H1 (cell line): ENCODE measurements at regions not wholly inside any gene's neighbourhood (a gene's known extent, or its start where the extent isn't known, plus 50 kb on each side); places are given as distances from the start of the nearest gene placed in this dataset.

Experiments used
- CTCF ChIA-PET: fragments of 300-600 bp; sonication (Branson Sonifier 250); formaldehyde crosslinking; loops from one replicate; lab custom pipeline; 2021; ENCODE audit not compliant: partially characterized antibody; lab: Charles Lee
- POLR2A ChIA-PET: fragments of 300-600 bp; sonication (Branson Sonifier 250); formaldehyde crosslinking; loops from one replicate; lab custom pipeline; 2021; ENCODE audit warnings: inconsistent platforms; ENCODE audit not compliant: partially characterized antibody; lab: Charles Lee
- DNase-seq, 2 experiments: peaks; one replicate each; pipeline versions ENCODE4 v3.0.0 to v3.0.0-alpha.2; 2010 to 2022; ENCODE audit warnings: low spot score in 2 of 2, low read depth in 1 of 2, mixed read lengths in 1 of 2
- FAIRE-seq: peaks from 2 replicates; lab custom pipeline; 2011; peaks lifted over from hg19 to GRCh38; lab: Jason Lieb, UNC
- H2AFZ ChIP-seq: 2 replicates; pipeline ENCODE4 v1.8.1; 2012; ENCODE audit warnings: low read length, inconsistent platforms
- H2AK5ac ChIP-seq: 2 replicates; pipeline ENCODE4 v1.6.1; 2013; ENCODE audit warnings: low read depth, low read length
- H2BK120ac ChIP-seq: replicated peaks from 2 replicates; pipeline ENCODE3; 2013; ENCODE audit warnings: low read depth, low read length, inconsistent platforms
- H2BK12ac ChIP-seq: 2 replicates; pipeline ENCODE4 v1.6.1; 2013; ENCODE audit warnings: low read depth, low read length
- H2BK15ac ChIP-seq: 2 replicates; pipeline ENCODE4 v1.6.1; 2013; ENCODE audit warnings: low read length
- H2BK20ac ChIP-seq: 2 replicates; pipeline ENCODE4 v1.6.1; 2013; ENCODE audit warnings: low read length
- H2BK5ac ChIP-seq: 2 replicates; pipeline ENCODE4 v1.6.1; 2013; ENCODE audit warnings: low read depth, low read length
- H3K14ac ChIP-seq: 2 replicates; pipeline ENCODE4 v1.6.1; 2013; ENCODE audit warnings: inconsistent platforms; ENCODE audit not compliant: insufficient read length
- H3K18ac ChIP-seq: 2 replicates; pipeline ENCODE4 v1.6.1; 2013; ENCODE audit warnings: low read length; ENCODE audit errors: extremely low read depth
- H3K23ac ChIP-seq: 2 replicates; pipeline ENCODE4 v1.6.1; 2013; ENCODE audit warnings: inconsistent platforms; ENCODE audit not compliant: insufficient read length
- H3K23me2 ChIP-seq: 2 replicates; pipeline ENCODE4 v1.6.1; 2013; ENCODE audit warnings: low read depth, low read length
- H3K27ac ChIP-seq: 2 replicates; pipeline ENCODE4 v1.6.1; 2011; ENCODE audit warnings: low read depth, low read length, inconsistent platforms
- H3K27me3 ChIP-seq, 4 experiments: replicated peaks in 1 of 4; 1 replicate in 1 of 4; 2 replicates in 3 of 4; pipeline versions ENCODE4 v1.6.1 to v1.8.1; 2011 to 2013; ENCODE audit warnings: low read length in 3 of 4, mild to moderate bottlenecking in 3 of 4, inconsistent platforms in 2 of 4, mixed read lengths in 2 of 4, moderate library complexity in 1 of 4; ENCODE audit not compliant: control insufficient read depth in 3 of 4, insufficient read depth in 3 of 4; ENCODE audit errors: extremely low read depth in 1 of 4
- H3K36me3 ChIP-seq, 4 experiments: 2 replicates each; pipeline versions ENCODE4 v1.6.1 to v1.8.1; 2011 to 2013; ENCODE audit warnings: mild to moderate bottlenecking in 4 of 4, low read length in 3 of 4, moderate library complexity in 2 of 4, control low read depth in 1 of 4, inconsistent platforms in 1 of 4; ENCODE audit not compliant: insufficient read depth in 4 of 4, control insufficient read depth in 2 of 4
- H3K4ac ChIP-seq: replicated peaks from 2 replicates; pipeline ENCODE3; 2013; ENCODE audit warnings: low read length, low read depth, mixed read lengths, inconsistent platforms; ENCODE audit not compliant: insufficient read length
- H3K4me1 ChIP-seq, 4 experiments: replicated peaks in 1 of 4; 1 replicate in 1 of 4; 2 replicates in 3 of 4; pipeline versions ENCODE4 v1.6.1 to v1.8.1; 2011 to 2013; ENCODE audit warnings: low read length in 3 of 4, inconsistent platforms in 2 of 4, mixed read lengths in 1 of 4; ENCODE audit not compliant: insufficient read depth in 4 of 4, control insufficient read depth in 3 of 4
- H3K4me2 ChIP-seq, 2 experiments: 2 replicates each; pipeline versions ENCODE4 v1.6.1 to v1.8.1; 2011 to 2013; ENCODE audit warnings: low read depth in 2 of 2, low read length in 2 of 2, control low read depth in 1 of 2, inconsistent platforms in 1 of 2, mild to moderate bottlenecking in 1 of 2; ENCODE audit not compliant: insufficient read depth in 1 of 2
- H3K4me3 ChIP-seq, 4 experiments: fragments of 200-600, 300-600 bp in 1 of 4; sonication (generic), shearing (Covaris generic), sonication (Bioruptor Twin) in 1 of 4; 2 replicates each; pipeline versions ENCODE4 v1.5.1 to v1.8.1; 2011 to 2016; ENCODE audit warnings: low read length in 4 of 4, low read depth in 3 of 4, control low read depth in 2 of 4, inconsistent platforms in 2 of 4, mild to moderate bottlenecking in 2 of 4, mixed read lengths in 1 of 4, moderate library complexity in 1 of 4; ENCODE audit not compliant: insufficient read depth in 2 of 4; ENCODE audit errors: extremely low read depth in 1 of 4
- H3K56ac ChIP-seq: replicated peaks from 2 replicates; pipeline ENCODE3; 2013; ENCODE audit warnings: low read depth, mild to moderate bottlenecking, mixed read lengths, low read length, inconsistent platforms; ENCODE audit not compliant: insufficient read length
- H3K79me1 ChIP-seq: 2 replicates; pipeline ENCODE4 v1.6.1; 2013; ENCODE audit warnings: low read depth, low read length, control low read depth
- H3K79me2 ChIP-seq, 2 experiments: 2 replicates each; pipeline versions ENCODE4 v1.6.1 to v1.8.1; 2012 to 2013; ENCODE audit warnings: low read length in 2 of 2, mild to moderate bottlenecking in 2 of 2, inconsistent platforms in 1 of 2; ENCODE audit not compliant: insufficient read depth in 2 of 2, control insufficient read depth in 1 of 2
- H3K9ac ChIP-seq, 4 experiments: replicated peaks in 1 of 4; 1 replicate in 1 of 4; 2 replicates in 3 of 4; pipeline versions ENCODE4 v1.6.1 to v1.8.1; 2011 to 2013; ENCODE audit warnings: low read depth in 3 of 4, low read length in 3 of 4, control low read depth in 2 of 4, mild to moderate bottlenecking in 2 of 4, moderate library complexity in 2 of 4, inconsistent platforms in 1 of 4; ENCODE audit errors: extremely low read depth in 1 of 4
- H3K9me3 ChIP-seq, 2 experiments: 2 replicates each; pipeline versions ENCODE4 v1.6.1 to v1.8.1; 2012 to 2013; ENCODE audit warnings: mild to moderate bottlenecking in 2 of 2, moderate library complexity in 2 of 2, control low read depth in 1 of 2, inconsistent platforms in 1 of 2, low read depth in 1 of 2, low read length in 1 of 2, mixed read lengths in 1 of 2; ENCODE audit not compliant: insufficient read depth in 2 of 2
- H4K20me1 ChIP-seq, 2 experiments: replicated peaks in 1 of 2; 2 replicates each; pipeline versions ENCODE3 to v1.8.1; 2011 to 2013; ENCODE audit warnings: inconsistent platforms in 2 of 2, low read length in 2 of 2, mild to moderate bottlenecking in 1 of 2; ENCODE audit not compliant: insufficient read depth in 2 of 2, control insufficient read depth in 1 of 2
- H4K5ac ChIP-seq: 2 replicates; pipeline ENCODE4 v1.6.1; 2013; ENCODE audit warnings: low read length, low read depth, mixed read lengths, inconsistent platforms; ENCODE audit not compliant: insufficient read length
- H4K8ac ChIP-seq: 2 replicates; pipeline ENCODE4 v1.8.0; 2013; ENCODE audit warnings: mild to moderate bottlenecking, moderate library complexity, low read length, inconsistent platforms; ENCODE audit not compliant: insufficient read depth; ENCODE audit errors: extremely low read depth
- H4K91ac ChIP-seq: replicated peaks from 2 replicates; pipeline ENCODE3; 2013; ENCODE audit warnings: low read length, mixed read lengths, inconsistent platforms; ENCODE audit not compliant: insufficient read length
- CBX5 ChIP-seq: fragments of 300-800, 300-1000 bp; sonication (generic); IDR thresholded peaks from 2 replicates; pipeline ENCODE4 v1.7.1; 2016; ENCODE audit warnings: antibody characterized with exemption, low read length, low read depth
- CHD1 ChIP-seq: IDR thresholded peaks from 2 replicates; pipeline ENCODE4 v1.6.1; 2012; ENCODE audit warnings: low read depth, low read length, improper control_type of control experiment
- CREB1 ChIP-seq: IDR thresholded peaks from 2 replicates; pipeline ENCODE4 v1.6.1; 2012; ENCODE audit warnings: inconsistent platforms
- FOSL1 ChIP-seq: IDR thresholded peaks from 2 replicates; pipeline ENCODE4 v1.6.1; 2011; ENCODE audit warnings: mild to moderate bottlenecking, low read depth, low read length, moderate library complexity; ENCODE audit not compliant: insufficient read depth
- HDAC6 ChIP-seq: IDR thresholded peaks from one replicate; pipeline ENCODE4 v1.7.1; 2012; ENCODE audit warnings: low read depth, mild to moderate bottlenecking, inconsistent platforms, low read length, moderate library complexity
- JUN ChIP-seq: IDR thresholded peaks from 2 replicates; pipeline ENCODE4 v1.6.1; 2011; ENCODE audit warnings: low read depth, mild to moderate bottlenecking, improper control_type of control experiment, low read length
- JUND ChIP-seq: IDR thresholded peaks from 2 replicates; pipeline ENCODE4 v1.6.1; 2011; ENCODE audit warnings: mild to moderate bottlenecking, improper control_type of control experiment, low read length
- KDM4A ChIP-seq: IDR thresholded peaks from one replicate; pipeline ENCODE4 v1.7.1; 2012; ENCODE audit warnings: low read depth, mild to moderate bottlenecking, moderate library complexity, low read length, inconsistent platforms; ENCODE audit not compliant: severe bottlenecking
- NANOG ChIP-seq: IDR thresholded peaks from 2 replicates; pipeline ENCODE4 v1.6.1; 2011; ENCODE audit warnings: low read length, low read depth, mild to moderate bottlenecking, inconsistent platforms; ENCODE audit not compliant: insufficient read depth, poor library complexity, severe bottlenecking
- NRF1 ChIP-seq: IDR thresholded peaks from 2 replicates; pipeline ENCODE4 v1.6.1; 2011; ENCODE audit warnings: mild to moderate bottlenecking, low read depth, low read length, improper control_type of control experiment
- SP1 ChIP-seq: IDR thresholded peaks from 2 replicates; pipeline ENCODE4 v1.6.1; 2011; ENCODE audit warnings: low read depth, low read length
- SP2 ChIP-seq: IDR thresholded peaks from 2 replicates; pipeline ENCODE4 v1.6.1; 2012; ENCODE audit warnings: mild to moderate bottlenecking, low read length, inconsistent platforms
- TAF7 ChIP-seq: optimal IDR thresholded peaks from 2 replicates; pipeline ENCODE3; 2011; ENCODE audit warnings: low read depth, mild to moderate bottlenecking, inconsistent platforms, low read length, moderate library complexity, borderline replicate concordance
- WGBS, 2 experiments: shearing (Covaris generic) in 1 of 2; methylation state at CpG; one replicate each; pipeline versions ENCODE4 v1.1.6 to v1.1.7; 2013 to 2015; ENCODE audit warnings: low lambda C conversion rate in 2 of 2, mixed read lengths in 2 of 2, inconsistent platforms in 1 of 2, low coverage in 1 of 2, missing lambda C conversion rate in 1 of 2; ENCODE audit not compliant: insufficient replicate concordance in 2 of 2, insufficient coverage in 1 of 2, insufficient read length in 1 of 2; ENCODE audit errors: extremely low coverage in 1 of 2, missing lambda C conversion rate in 1 of 2; 5-methylcytosine and 5-hydroxymethylcytosine counted together
- TF ChIP-seq, protein P1 (sequence below): IDR thresholded peaks from 2 replicates; pipeline ENCODE4 v1.6.1; 2012; ENCODE audit warnings: inconsistent platforms

GRCh38 chr2:201983800-201984199 lies 49.9 kb upstream of the FZD7 start:
- no peaks in the 10 kb centered on the region for H3K27me3 ChIP-seq
- no peak overlapping the region for H4K91ac ChIP-seq
- no peak overlapping the region for H2AK5ac ChIP-seq
- H2BK15ac ChIP-seq = no peak overlapping the region
- no peaks in the 10 kb centered on the region for H3K79me2 ChIP-seq
- H3K36me3 ChIP-seq = peaks cover 0 to 29% (median 0%) of the 10 kb centered on the region in 4 experiments; a peak in 2 of 8 replicates
- peak overlapping the region; percentile 71; the same call in 1 of the 2 replicates for H2BK12ac ChIP-seq
- H3K4me1 ChIP-seq = peaks cover 2 to 10% (median 7%) of the 10 kb centered on the region in 4 experiments; a peak in 3 of 7 replicates
- no peak overlapping the region; a peak in 1 of 4 replicates for H3K4me2 ChIP-seq
- H3K18ac ChIP-seq = no peak overlapping the region
- H4K8ac ChIP-seq = no peak overlapping the region
- H3K23ac ChIP-seq = no peak overlapping the region
- no peak overlapping the region for H3K56ac ChIP-seq
- no peaks in the 10 kb centered on the region for H4K20me1 ChIP-seq
- TF ChIP-seq KDM4A = no peak
- no peak for TF ChIP-seq JUN
- no peak for TF ChIP-seq HDAC6
- TF ChIP-seq SP2 = no peak
- no peak for TF ChIP-seq SP1
- TF ChIP-seq CREB1 = no peak
- no peak for TF ChIP-seq TAF7
- no peak for TF ChIP-seq FOSL1
- no peak for TF ChIP-seq CHD1
- TF ChIP-seq, protein P1, sequence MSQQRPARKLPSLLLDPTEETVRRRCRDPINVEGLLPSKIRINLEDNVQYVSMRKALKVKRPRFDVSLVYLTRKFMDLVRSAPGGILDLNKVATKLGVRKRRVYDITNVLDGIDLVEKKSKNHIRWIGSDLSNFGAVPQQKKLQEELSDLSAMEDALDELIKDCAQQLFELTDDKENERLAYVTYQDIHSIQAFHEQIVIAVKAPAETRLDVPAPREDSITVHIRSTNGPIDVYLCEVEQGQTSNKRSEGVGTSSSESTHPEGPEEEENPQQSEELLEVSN = no peak
- TF ChIP-seq CBX5 = no peak
- no peak for TF ChIP-seq NANOG
- TF ChIP-seq JUND = no peak
- TF ChIP-seq NRF1 = no peak
- peaks cover 4% of the 10 kb centered on the region; the same call in 1 of the 2 replicates for H3K79me1 ChIP-seq
- no peak overlapping the region for H3K14ac ChIP-seq
- 91% methylated on average over 7 of the region's 7 CpGs; no CpG with 5 or more reads in 1 of the 2 experiments for WGBS, 2 experiments
- H3K9ac ChIP-seq = no peak overlapping the region
- ChIA-PET CTCF (interaction anchor here (0.6 to 1.6 kb wide), 4 partner anchors 10 to 74 kb away, joined by 3 to 4 read pairs (median 3); no protein-coding TSS in a partner anchor), POLR2A (interaction anchor here (0.6 to 6.0 kb wide), 2 partner anchors 12 to 47 kb away, joined by 3 to 46 read pairs; no protein-coding TSS in a partner anchor)
- H2AFZ ChIP-seq = no peak overlapping the region
- no peak overlapping the region for H2BK120ac ChIP-seq
- no peaks in the 10 kb centered on the region for H3K9me3 ChIP-seq
- FAIRE-seq (no peak), DNase-seq (no peak)
- no peak overlapping the region for H4K5ac ChIP-seq
- no peak overlapping the region for H3K27ac ChIP-seq
- peak overlapping the region; percentile 28; the same call in 1 of the 2 replicates for H2BK5ac ChIP-seq
- H3K4me3 ChIP-seq = no peak overlapping the region
- no peak overlapping the region; the same call in 1 of the 2 replicates for H2BK20ac ChIP-seq
- no peak overlapping the region for H3K4ac ChIP-seq
- no peaks in the 10 kb centered on the region; the same call in 1 of the 2 replicates for H3K23me2 ChIP-seq
